ENCODE measurements at regions not wholly inside any gene's neighbourhood (a gene's known extent, or its start where the extent isn't known, plus 50 kb on each side); places are given as distances from the start of the nearest gene placed in this dataset.
"Not testable (repeated sequence)": the region's sequence is repeated elsewhere in the genome, so short reads cannot be mapped to it uniquely, and the experiment has no call there.

DNA sequence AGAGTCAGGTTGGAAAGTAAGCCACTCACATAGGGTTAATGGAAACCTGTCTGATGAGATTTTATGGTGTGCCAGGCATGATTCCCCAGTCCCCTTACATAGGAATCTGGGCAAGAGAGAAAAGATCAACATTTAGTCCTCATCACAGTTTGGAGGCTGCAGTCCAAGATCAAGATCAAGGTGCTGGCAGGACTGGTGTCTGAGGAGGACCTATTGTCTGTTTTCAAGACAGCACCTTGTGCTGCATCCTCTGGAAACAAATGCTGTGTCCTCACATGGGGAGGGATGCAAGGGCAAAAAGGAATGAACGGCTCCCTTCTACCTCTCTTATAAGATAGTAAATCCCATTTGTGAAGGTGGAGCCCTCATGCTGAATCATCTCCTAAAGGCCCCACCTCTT, 244.8 kb upstream of the GALNT17 start:
- H3K9me3 Mint-ChIP-seq, result peaks cover 15% of the 10 kb centered on the region
- H3K4me3 Mint-ChIP-seq, result no peak overlapping the region
- no peaks in the 10 kb centered on the region for H3K27me3 Mint-ChIP-seq
- H3K4me1 Mint-ChIP-seq, result no peaks in the 10 kb centered on the region
- DNase-seq, result no peak
- H3K36me3 Mint-ChIP-seq (ENCODE audit: low read depth), result no peaks in the 10 kb centered on the region
- no peak overlapping the region for H3K27ac Mint-ChIP-seq
- intact Hi-C loops (cut with micrococcal nuclease), result no loop called here

DNA sequence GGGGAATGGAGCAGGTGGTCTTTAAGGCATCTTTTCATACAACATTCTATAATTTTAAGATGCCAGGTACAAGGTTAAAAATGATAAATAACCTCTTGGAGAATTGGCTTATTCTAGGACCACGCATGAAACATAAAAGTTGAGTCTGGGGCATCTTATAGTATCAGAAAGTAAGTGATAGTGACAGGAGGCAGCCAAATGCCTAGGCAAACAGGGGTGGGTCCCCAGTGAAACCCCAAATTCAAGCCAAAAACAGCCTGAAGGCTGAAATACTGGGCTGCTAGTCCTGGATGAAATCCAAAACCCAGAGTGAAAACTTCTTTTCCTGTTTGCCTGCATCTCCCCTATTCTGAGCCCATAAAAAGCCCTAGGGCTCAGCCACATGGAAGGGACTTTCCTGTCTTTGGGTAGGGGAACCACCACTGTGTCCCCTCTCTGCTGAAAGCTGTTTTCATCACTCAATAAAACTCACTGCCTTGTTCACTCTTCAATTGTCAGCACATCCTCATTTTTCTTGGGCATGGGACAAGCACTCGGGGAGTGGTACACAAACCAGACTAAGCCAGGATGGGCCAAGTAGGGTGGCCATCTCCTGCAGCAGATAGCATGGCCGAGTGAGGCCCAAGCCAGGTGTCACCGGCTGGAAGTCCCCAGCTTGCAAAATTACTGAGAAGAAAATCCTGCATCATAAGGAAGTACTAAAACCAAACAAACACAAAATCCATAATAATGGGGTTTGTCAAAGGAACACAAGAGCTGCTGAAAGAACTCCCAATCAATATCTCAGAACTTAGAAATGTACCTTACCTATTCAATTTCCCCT, 241.6 kb upstream of the GALNT17 start:
- Mint-ChIP-seq H3K27me3 (no peaks in the 10 kb centered on the region), H3K27ac (no peak overlapping the region), H3K4me3 (no peak overlapping the region), H3K4me1 (no peaks in the 10 kb centered on the region), H3K36me3 (ENCODE audit: low read depth) (no peaks in the 10 kb centered on the region), H3K9me3 (peaks cover 7% of the 10 kb centered on the region)
- no peak for DNase-seq
- intact Hi-C loops (cut with micrococcal nuclease), result no loop called here

- Mint-ChIP-seq H3K9me3 (peaks cover 4% of the 10 kb centered on the region), H3K4me1 (no peaks in the 10 kb centered on the region), H3K27ac (no peak overlapping the region), H3K36me3 (ENCODE audit: low read depth) (no peaks in the 10 kb centered on the region), H3K4me3 (no peak overlapping the region), H3K27me3 (no peaks in the 10 kb centered on the region)
- intact Hi-C loops (cut with micrococcal nuclease), result no loop called here
- DNase-seq, result no peak
Measured at GRCh38 chr7:70893422-70893821, 238.5 kb upstream of the GALNT17 start.

- Mint-ChIP-seq H3K27me3 (no peaks in the 10 kb centered on the region), H3K4me1 (no peaks in the 10 kb centered on the region), H3K9me3 (peaks cover 4% of the 10 kb centered on the region), H3K27ac (no peak overlapping the region), H3K4me3 (no peak overlapping the region), H3K36me3 (ENCODE audit: low read depth) (no peaks in the 10 kb centered on the region)
- DNase-seq, result no peak
- intact Hi-C loops (cut with micrococcal nuclease), result no loop called here
Measured at GRCh38 chr7:70893971-70894715, 237.8 kb upstream of the GALNT17 start.

GRCh38 chr7:70894799-70895198, 237.1 kb upstream of the GALNT17 start:
- intact Hi-C loops (cut with micrococcal nuclease), result no loop called here
- no peaks in the 10 kb centered on the region for H3K36me3 Mint-ChIP-seq (ENCODE audit: low read depth)
- H3K27ac Mint-ChIP-seq, result no peak overlapping the region
- H3K4me3 Mint-ChIP-seq, result no peak overlapping the region
- no peak for DNase-seq
- no peaks in the 10 kb centered on the region for H3K9me3 Mint-ChIP-seq
- H3K4me1 Mint-ChIP-seq, result no peaks in the 10 kb centered on the region
- no peaks in the 10 kb centered on the region for H3K27me3 Mint-ChIP-seq

- H3K9me3 Mint-ChIP-seq; H3K27ac Mint-ChIP-seq; H3K36me3 Mint-ChIP-seq (ENCODE audit: low read depth); H3K4me1 Mint-ChIP-seq; intact Hi-C loops (cut with micrococcal nuclease); DNase-seq; H3K27me3 Mint-ChIP-seq; H3K4me3 Mint-ChIP-seq: not testable (repeated sequence)
Measured at GRCh38 chr7:70895337-70896200, 236.4 kb upstream of the GALNT17 start.

DNA sequence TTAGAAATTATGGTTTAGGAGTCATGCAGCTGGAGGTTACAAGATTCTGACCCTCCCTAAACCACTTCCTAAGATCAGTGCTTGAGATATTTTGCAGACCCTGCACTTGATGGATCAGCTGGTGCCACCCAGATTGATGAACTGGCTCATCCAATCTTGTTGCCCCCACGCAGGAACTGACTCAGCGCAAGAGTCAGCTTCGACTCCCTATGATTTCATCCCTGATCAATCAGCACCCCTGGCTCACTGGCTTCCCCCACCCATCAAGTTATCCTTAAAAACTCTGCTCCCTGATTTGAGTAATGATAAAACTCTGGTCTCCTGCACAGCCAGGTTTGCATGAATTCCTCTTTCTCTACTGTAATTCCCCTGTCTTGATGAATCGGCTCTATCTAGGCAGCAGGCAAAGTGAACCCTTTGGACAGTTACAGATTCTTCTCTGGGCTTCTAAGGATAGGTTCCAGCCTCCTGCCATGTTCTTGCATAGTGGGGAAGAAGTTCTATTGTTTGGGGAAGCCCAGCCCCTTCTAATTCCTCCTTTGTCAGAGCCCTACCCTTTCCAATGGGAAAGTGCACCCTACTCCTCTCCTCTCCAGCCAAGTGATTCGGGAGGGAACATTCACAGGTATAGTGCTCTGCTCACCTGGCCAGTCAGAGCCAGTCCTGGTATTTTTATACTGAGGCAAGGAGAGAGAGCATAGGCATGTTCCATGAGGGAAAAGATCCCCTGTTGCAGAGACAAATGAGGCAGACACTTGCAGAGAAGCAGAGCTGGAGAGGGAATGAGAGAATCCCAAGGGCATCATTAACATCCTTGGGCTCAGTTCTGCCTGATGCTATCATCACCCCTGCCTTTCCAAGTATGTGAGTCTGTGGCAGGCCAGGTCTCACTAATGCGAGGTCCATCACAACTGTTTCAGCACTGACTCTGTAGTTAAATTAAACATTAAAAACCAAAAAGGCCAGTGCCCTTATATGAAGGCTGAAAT, 224.4 kb upstream of the GALNT17 start:
- Mint-ChIP-seq H3K27me3 (no peaks in the 10 kb centered on the region), H3K36me3 (ENCODE audit: low read depth) (no peaks in the 10 kb centered on the region), H3K9me3 (peaks cover 23% of the 10 kb centered on the region), H3K4me1 (no peaks in the 10 kb centered on the region), H3K27ac (no peak overlapping the region), H3K4me3 (no peak overlapping the region)
- intact Hi-C loops (cut with micrococcal nuclease), result no loop called here
- DNase-seq, result no peak

- intact Hi-C loops (cut with micrococcal nuclease), result no loop called here
Measured at GRCh38 chr7:70913924-70914323, 218.0 kb upstream of the GALNT17 start.

DNA sequence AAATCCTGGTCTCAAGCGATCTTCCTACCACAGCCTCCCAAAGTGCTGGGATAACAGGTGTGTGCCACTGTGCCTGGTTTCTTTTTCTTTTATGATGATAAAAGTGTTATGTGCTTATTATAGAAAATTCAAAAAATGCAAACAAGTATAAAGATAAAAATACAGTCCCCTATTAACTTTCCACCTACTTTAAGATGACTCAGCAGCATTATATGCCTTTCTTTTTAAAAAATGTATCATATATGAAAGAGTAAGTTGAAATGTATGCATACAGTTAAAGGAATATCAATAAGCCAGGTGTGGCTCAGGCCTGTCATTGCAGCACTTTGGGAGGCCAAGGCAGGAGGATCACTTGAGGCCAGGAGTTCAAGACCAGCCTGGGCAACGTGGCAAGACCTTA, 216.9 kb upstream of the GALNT17 start:
- no peak for DNase-seq
- Mint-ChIP-seq H3K4me1 (no peaks in the 10 kb centered on the region), H3K4me3 (no peak overlapping the region), H3K27me3 (no peaks in the 10 kb centered on the region), H3K27ac (no peak overlapping the region), H3K9me3 (peaks cover 14% of the 10 kb centered on the region), H3K36me3 (ENCODE audit: low read depth) (no peaks in the 10 kb centered on the region)
- intact Hi-C loops (cut with micrococcal nuclease), result no loop called here

More at GRCh38 chr7:70913924-70914323, 218.0 kb upstream of the GALNT17 start:
- no peak overlapping the region for H3K4me3 Mint-ChIP-seq
- no peak overlapping the region for H3K27ac Mint-ChIP-seq
- H3K36me3 Mint-ChIP-seq (ENCODE audit: low read depth), result no peaks in the 10 kb centered on the region
- H3K9me3 Mint-ChIP-seq, result peaks cover 14% of the 10 kb centered on the region
- H3K4me1 Mint-ChIP-seq, result no peaks in the 10 kb centered on the region
- no peak for DNase-seq
- no peaks in the 10 kb centered on the region for H3K27me3 Mint-ChIP-seq

GRCh38 chr7:70919481-70920073, 212.4 kb upstream of the GALNT17 start:
- Mint-ChIP-seq H3K27me3 (no peaks in the 10 kb centered on the region), H3K4me3 (no peak overlapping the region), H3K4me1 (no peaks in the 10 kb centered on the region), H3K9me3 (peaks cover 3% of the 10 kb centered on the region), H3K36me3 (ENCODE audit: low read depth) (no peaks in the 10 kb centered on the region), H3K27ac (no peak overlapping the region)
- no peak for DNase-seq
- intact Hi-C loops (cut with micrococcal nuclease), result no loop called here

DNA sequence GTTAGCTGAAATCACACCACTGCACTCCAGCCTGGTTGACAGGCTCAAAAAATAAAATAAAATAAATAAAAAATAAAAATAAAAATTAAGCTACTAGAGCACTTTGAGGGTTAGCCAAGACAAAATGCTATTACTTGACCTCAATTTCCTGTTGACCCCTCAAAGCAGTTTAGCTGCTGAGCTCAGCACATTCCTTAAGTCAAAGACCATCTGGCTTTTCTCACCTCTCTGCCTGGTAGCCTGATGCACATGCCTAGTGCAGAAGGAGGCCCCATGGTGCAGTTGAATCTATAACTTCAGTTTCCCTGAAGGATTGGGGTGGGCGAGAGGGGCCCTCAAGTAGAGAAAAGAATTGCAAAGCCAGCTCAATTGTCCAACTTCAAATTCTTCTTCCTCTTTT, 211.1 kb upstream of the GALNT17 start:
- Mint-ChIP-seq H3K9me3 (peaks cover 3% of the 10 kb centered on the region), H3K36me3 (ENCODE audit: low read depth) (no peaks in the 10 kb centered on the region), H3K4me1 (no peaks in the 10 kb centered on the region), H3K4me3 (no peak overlapping the region), H3K27ac (no peak overlapping the region), H3K27me3 (no peaks in the 10 kb centered on the region)
- DNase-seq, result no peak
- intact Hi-C loops (cut with micrococcal nuclease), result no loop called here

DNA sequence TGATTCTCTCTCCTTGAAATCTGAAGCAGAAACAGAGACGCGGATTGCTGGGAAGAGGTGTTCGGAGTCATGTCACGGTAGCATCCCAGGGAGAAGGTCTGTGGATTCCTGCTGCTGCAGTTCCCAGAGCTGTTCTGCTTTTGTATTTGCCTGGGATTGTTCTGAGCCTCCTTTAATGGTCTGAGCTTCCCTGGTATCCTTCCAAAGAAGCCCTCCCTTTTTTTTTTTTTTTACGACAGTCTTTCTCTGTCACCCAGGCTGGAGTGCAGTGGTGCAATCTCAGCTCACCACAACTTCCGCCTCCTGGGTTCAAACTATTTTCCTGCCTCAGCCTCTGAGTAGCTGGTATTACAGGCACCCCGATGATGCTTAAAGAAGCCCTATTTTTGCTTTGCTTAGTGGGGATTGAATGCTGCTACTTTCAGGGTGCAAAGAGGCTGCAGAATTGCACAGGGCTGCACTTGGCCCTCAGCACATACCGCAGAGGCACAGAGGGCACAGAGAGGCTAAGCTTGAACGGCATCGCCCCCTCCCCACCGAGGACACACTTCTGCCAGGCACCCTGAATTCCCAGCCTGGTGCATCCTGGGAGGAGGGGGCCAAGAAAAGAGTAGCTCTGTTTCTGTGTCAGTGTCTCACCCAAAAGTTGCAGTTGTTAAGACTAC, 208.6 kb upstream of the GALNT17 start:
- Mint-ChIP-seq H3K27ac (no peak overlapping the region), H3K36me3 (ENCODE audit: low read depth) (no peaks in the 10 kb centered on the region), H3K4me3 (no peak overlapping the region), H3K27me3 (no peaks in the 10 kb centered on the region), H3K4me1 (no peaks in the 10 kb centered on the region), H3K9me3 (no peaks in the 10 kb centered on the region)
- DNase-seq, result no peak
- intact Hi-C loops (cut with micrococcal nuclease), result no loop called here
